Rectal smooth muscle tissue (tissue), 1 donor: ENCODE measurements at regions not wholly inside any gene's neighbourhood (a gene's known extent, or its start where the extent isn't known, plus 50 kb on each side); places are given as distances from the start of the nearest gene placed in this dataset.
A peak's percentile ranks its signal among the peaks of the same experiment; 100 is the strongest.

Experiments used
- H3K27ac ChIP-seq: one replicate; pipeline ENCODE4 v1.7.0; 2013; ENCODE audit warnings: low read depth, low read length, inconsistent platforms
- H3K27me3 ChIP-seq: one replicate; pipeline ENCODE4 v1.7.0; 2013; ENCODE audit warnings: low read length; ENCODE audit not compliant: control insufficient read depth, insufficient read depth
- H3K36me3 ChIP-seq: one replicate; pipeline ENCODE4 v1.7.0; 2013; ENCODE audit warnings: low read length; ENCODE audit not compliant: control insufficient read depth, insufficient read depth
- H3K4me1 ChIP-seq: one replicate; pipeline ENCODE4 v1.7.0; 2013; ENCODE audit warnings: low read length; ENCODE audit not compliant: control insufficient read depth, insufficient read depth
- H3K4me3 ChIP-seq: one replicate; pipeline ENCODE4 v1.7.0; 2013; ENCODE audit warnings: low read length
- H3K9ac ChIP-seq: one replicate; pipeline ENCODE4 v1.7.0; 2013; ENCODE audit warnings: low read length

DNA sequence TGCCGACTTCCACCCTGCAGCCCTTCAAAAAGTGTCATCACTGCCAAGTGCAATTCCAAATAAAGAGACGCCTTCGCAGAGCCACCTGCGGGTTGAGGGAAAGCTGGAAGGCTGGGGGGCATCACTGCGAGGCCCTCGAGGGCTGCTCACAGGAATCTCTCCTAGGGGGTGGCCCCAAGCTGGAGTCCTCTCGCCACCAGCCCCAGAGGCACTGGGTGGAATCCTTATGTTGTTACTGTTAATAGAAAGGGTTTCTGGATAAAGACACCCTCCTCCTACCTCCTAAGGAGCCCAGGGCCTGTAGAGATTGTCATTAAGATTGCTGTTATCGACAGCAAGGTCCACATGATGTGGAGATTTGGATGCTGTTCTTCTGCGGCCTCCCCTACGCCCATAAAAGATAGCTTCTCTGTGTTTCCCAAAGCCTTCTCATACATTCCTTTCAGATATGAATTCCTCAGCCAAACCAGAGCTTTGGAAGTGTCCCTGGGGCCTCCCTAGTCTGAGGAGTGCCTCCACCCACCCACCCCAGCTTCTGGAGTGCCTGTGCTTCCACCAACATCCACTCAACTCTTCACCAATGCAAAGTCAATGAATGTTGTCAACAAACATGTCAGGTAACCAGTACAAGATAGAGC, 512.7 kb downstream of the SHQ1 start:
- H3K4me1 ChIP-seq: peaks cover 12% of the 10 kb centered on the region
- no peaks in the 10 kb centered on the region for H3K27me3 ChIP-seq
- no peak overlapping the region for H3K4me3 ChIP-seq
- H3K36me3 ChIP-seq: no peaks in the 10 kb centered on the region
- no peak overlapping the region for H3K27ac ChIP-seq
- H3K9ac ChIP-seq: no peak overlapping the region

GRCh38 chr3:72334681-72335457, 513.4 kb downstream of the SHQ1 start:
- no peak overlapping the region for H3K9ac ChIP-seq
- H3K4me1 ChIP-seq: peaks cover 14% of the 10 kb centered on the region
- H3K4me3 ChIP-seq: no peak overlapping the region
- H3K27me3 ChIP-seq: no peaks in the 10 kb centered on the region
- no peak overlapping the region for H3K27ac ChIP-seq
- H3K36me3 ChIP-seq: no peaks in the 10 kb centered on the region

DNA sequence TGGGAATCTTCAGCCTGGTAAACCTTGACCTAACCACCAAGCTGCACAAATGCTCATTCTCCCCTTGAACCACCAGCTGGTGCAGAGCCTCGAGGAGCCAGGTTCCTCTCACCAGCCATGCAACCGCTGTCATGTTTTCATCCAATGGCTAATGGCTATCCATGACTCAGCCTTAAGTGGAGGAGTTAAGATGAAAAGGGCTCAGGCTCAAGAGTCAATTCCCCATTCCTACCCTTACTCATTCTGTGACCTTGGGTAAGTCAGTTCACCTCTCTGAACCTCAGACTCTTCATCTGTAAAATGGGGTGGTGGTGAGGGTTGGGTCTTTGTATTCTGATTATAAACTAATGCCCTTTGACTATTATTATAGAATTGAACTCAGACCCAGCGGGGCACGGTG, 515.6 kb downstream of the SHQ1 start:
- Histone ChIP-seq H3K27ac (no peak overlapping the region), H3K9ac (no peak overlapping the region), H3K36me3 (no peaks in the 10 kb centered on the region), H3K4me1 (peaks cover 17% of the 10 kb centered on the region), H3K27me3 (no peaks in the 10 kb centered on the region), H3K4me3 (no peak overlapping the region)

- Histone ChIP-seq H3K27me3 (no peaks in the 10 kb centered on the region), H3K36me3 (no peaks in the 10 kb centered on the region), H3K4me1 (peaks cover 14% of the 10 kb centered on the region), H3K9ac (no peak overlapping the region), H3K4me3 (no peak overlapping the region), H3K27ac (no peak overlapping the region)
These were observed 516.2 kb downstream of the SHQ1 start for GRCh38 chr3:72332036-72332435.

- Histone ChIP-seq H3K4me1 (peaks cover 9% of the 10 kb centered on the region), H3K27me3 (no peaks in the 10 kb centered on the region), H3K9ac (no peak overlapping the region)
These were observed 517.2 kb downstream of the SHQ1 start for GRCh38 chr3:72331076-72331475.

DNA sequence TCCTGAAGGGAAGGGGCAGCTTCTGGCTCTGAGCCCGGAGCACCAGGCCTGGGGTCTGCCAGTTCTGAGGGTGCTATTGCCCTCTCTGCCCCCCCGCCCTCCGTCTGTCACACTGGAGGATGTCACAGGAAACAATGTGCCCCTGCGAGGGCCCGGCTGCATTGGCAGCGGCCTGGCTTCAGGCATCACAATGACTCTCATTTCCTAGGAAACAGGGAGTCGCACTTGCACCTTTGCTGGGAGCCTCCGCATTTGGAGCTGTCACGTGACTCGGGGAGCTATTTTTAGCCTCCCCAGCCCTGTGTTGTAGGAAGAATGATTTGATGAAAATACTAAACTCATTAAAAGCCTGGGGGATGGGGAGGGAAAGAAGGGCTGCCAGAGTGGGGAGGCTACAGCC, 518.9 kb downstream of the SHQ1 start:
- Histone ChIP-seq H3K27ac (peak overlapping the region; percentile 12), H3K27me3 (no peaks in the 10 kb centered on the region), H3K4me1 (peaks cover 5% of the 10 kb centered on the region), H3K9ac (no peak overlapping the region), H3K36me3 (no peaks in the 10 kb centered on the region), H3K4me3 (no peak overlapping the region)

More at GRCh38 chr3:72331076-72331475, 517.2 kb downstream of the SHQ1 start:
- H3K4me3 ChIP-seq: no peak overlapping the region
- no peak overlapping the region for H3K27ac ChIP-seq
- H3K36me3 ChIP-seq: no peaks in the 10 kb centered on the region

- H3K27ac ChIP-seq: no peak overlapping the region
- H3K4me3 ChIP-seq: no peak overlapping the region
- no peak overlapping the region for H3K9ac ChIP-seq
- H3K36me3 ChIP-seq: no peaks in the 10 kb centered on the region
- no peaks in the 10 kb centered on the region for H3K27me3 ChIP-seq
- peaks cover 5% of the 10 kb centered on the region for H3K4me1 ChIP-seq
These were observed 519.4 kb downstream of the SHQ1 start for GRCh38 chr3:72328755-72329277.

- peaks cover 5% of the 10 kb centered on the region for H3K4me1 ChIP-seq
- H3K4me3 ChIP-seq: no peak overlapping the region
- H3K9ac ChIP-seq: no peak overlapping the region
- H3K36me3 ChIP-seq: no peaks in the 10 kb centered on the region
- H3K27ac ChIP-seq: no peak overlapping the region
- H3K27me3 ChIP-seq: no peaks in the 10 kb centered on the region
These were observed 521.2 kb downstream of the SHQ1 start for GRCh38 chr3:72327008-72327407.

- no peak overlapping the region for H3K9ac ChIP-seq
- H3K4me1 ChIP-seq: no peaks in the 10 kb centered on the region
- no peaks in the 10 kb centered on the region for H3K36me3 ChIP-seq
- H3K27ac ChIP-seq: no peak overlapping the region
- no peaks in the 10 kb centered on the region for H3K27me3 ChIP-seq
- H3K4me3 ChIP-seq: no peak overlapping the region
These were observed 523.9 kb downstream of the SHQ1 start for GRCh38 chr3:72324253-72324811.

DNA sequence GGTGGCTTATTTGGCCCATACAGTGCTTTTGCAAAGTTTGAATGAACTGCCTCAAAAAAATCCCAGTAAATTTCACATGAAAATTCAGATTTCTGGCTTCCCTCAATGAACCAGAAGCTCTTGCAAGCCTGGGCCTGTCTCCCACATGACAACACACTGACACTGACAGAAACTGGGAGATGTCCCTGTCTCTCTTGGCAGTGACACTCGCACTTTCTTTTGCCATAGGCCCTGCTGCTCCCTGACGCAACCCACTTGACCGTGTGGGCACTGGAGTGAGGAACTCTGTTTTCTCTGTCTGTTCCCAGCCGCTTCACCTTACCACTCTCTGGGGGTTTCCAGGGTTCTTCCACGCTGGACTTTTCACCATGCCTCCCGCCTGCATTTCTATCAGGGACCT, 524.5 kb downstream of the SHQ1 start:
- no peak overlapping the region for H3K9ac ChIP-seq
- H3K4me1 ChIP-seq: no peaks in the 10 kb centered on the region
- H3K27ac ChIP-seq: no peak overlapping the region
- H3K4me3 ChIP-seq: no peak overlapping the region
- no peaks in the 10 kb centered on the region for H3K27me3 ChIP-seq
- no peaks in the 10 kb centered on the region for H3K36me3 ChIP-seq

DNA sequence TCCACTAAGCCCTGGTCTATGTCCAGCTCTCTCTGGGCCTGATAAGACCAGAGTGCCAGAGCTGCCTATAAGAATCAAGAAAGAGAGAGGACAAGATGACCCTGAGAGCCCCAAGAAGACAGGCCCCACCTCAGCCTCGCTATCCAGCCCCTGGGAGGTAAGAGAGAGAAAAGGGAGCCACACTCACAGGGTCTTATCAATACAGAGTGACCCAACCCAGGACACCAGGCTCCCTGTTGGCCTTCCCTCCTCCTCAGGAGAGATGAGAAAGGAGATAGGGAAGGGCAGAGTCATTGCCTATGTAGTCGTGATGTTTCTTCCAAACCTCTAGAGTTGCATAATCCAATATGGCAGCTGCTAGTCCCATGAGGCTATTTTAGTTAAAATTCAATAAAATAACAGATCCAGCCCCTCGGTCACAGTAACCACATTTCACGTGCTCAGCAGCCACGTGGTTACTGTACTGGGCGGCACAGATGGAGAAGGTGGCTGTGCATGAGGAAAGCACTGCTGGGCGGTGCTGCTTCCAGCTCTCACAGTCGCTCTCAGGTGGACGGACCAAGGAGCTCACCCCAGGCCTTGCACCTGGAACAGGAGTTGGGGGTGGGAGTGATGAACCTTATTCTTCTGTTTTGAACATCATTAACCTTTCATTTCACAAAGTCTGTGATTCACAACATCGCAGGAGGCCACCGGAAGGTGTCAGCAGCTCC, 525.8 kb downstream of the SHQ1 start:
- Histone ChIP-seq H3K4me3 (no peak overlapping the region), H3K36me3 (no peaks in the 10 kb centered on the region), H3K9ac (no peak overlapping the region), H3K27ac (no peak overlapping the region), H3K4me1 (no peaks in the 10 kb centered on the region), H3K27me3 (no peaks in the 10 kb centered on the region)

DNA sequence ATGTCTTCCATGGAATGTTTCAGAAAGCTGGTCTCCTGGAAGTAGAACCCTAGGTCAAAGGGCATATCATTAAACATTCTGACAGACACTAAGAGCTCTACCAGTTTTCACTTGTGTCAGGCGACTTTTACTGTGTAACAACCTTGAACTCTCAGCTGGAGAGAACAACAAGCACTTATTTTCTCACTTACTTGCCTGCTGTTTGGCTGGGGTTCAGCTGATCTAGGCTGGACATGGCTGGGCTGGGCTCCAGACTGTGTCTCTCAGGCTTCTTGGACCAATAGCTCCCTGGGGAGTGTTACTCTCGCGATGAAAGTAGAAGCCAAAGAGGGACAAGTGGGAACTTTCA, 527.3 kb downstream of the SHQ1 start:
- no peak overlapping the region for H3K4me3 ChIP-seq
- H3K27ac ChIP-seq: no peak overlapping the region
- no peaks in the 10 kb centered on the region for H3K4me1 ChIP-seq
- H3K36me3 ChIP-seq: no peaks in the 10 kb centered on the region
- H3K9ac ChIP-seq: no peak overlapping the region
- no peaks in the 10 kb centered on the region for H3K27me3 ChIP-seq
